ENCODE measurements at regions not wholly inside any gene's neighbourhood (a gene's known extent, or its start where the extent isn't known, plus 50 kb on each side); places are given as distances from the start of the nearest gene placed in this dataset.
"Not testable (repeated sequence)": the region's sequence is repeated elsewhere in the genome, so short reads cannot be mapped to it uniquely, and the experiment has no call there.

GRCh38 chr5:102069974-102070373, 226.1 kb downstream of the SLCO4C1 start:
- no peak for ATAC-seq
- no peak for DNase-seq (ENCODE audit: low spot score)
- intact Hi-C loops (cut with DNase I): no loop called here

- no peak for ATAC-seq
- DNase-seq (ENCODE audit: low spot score): no peak
- intact Hi-C loops (cut with DNase I): no loop called here
These were observed 227.2 kb downstream of the SLCO4C1 start for GRCh38 chr5:102068870-102069269.

GRCh38 chr5:102049517-102049916, 246.6 kb downstream of the SLCO4C1 start:
- no peak for ATAC-seq
- intact Hi-C loops (cut with DNase I): no loop called here
- DNase-seq (ENCODE audit: low spot score): no peak

- DNase-seq (ENCODE audit: low spot score): no peak
- ATAC-seq: no peak
- intact Hi-C loops (cut with DNase I): no loop called here
These were observed 247.1 kb downstream of the SLCO4C1 start for GRCh38 chr5:102048940-102049339.

GRCh38 chr5:102047073-102047472, 249.0 kb downstream of the SLCO4C1 start:
- DNase-seq (ENCODE audit: low spot score); ATAC-seq; intact Hi-C loops (cut with DNase I): not testable (repeated sequence)

GRCh38 chr5:102040326-102040725, 255.8 kb downstream of the SLCO4C1 start:
- intact Hi-C loops (cut with DNase I): no loop called here
- ATAC-seq (no peak), DNase-seq (ENCODE audit: low spot score) (no peak)

- DNase-seq (ENCODE audit: low spot score) (no peak), ATAC-seq (no peak)
- intact Hi-C loops (cut with DNase I): no loop called here
These were observed 259.2 kb downstream of the SLCO4C1 start for GRCh38 chr5:102036927-102037326.

GRCh38 chr5:102031711-102032110, 264.4 kb downstream of the SLCO4C1 start:
- ATAC-seq (no peak), DNase-seq (ENCODE audit: low spot score) (no peak)
- intact Hi-C loops (cut with DNase I): no loop called here

GRCh38 chr5:102018690-102019089, 277.4 kb downstream of the SLCO4C1 start:
- DNase-seq (ENCODE audit: low spot score) (no peak), ATAC-seq (no peak)
- intact Hi-C loops (cut with DNase I): no loop called here

GRCh38 chr5:102018279-102018678, 277.8 kb downstream of the SLCO4C1 start:
- intact Hi-C loops (cut with DNase I): no loop called here
- ATAC-seq: no peak
- no peak for DNase-seq (ENCODE audit: low spot score)

GRCh38 chr5:102014371-102014770, 281.7 kb downstream of the SLCO4C1 start:
- no peak for ATAC-seq
- intact Hi-C loops (cut with DNase I): no loop called here
- DNase-seq (ENCODE audit: low spot score): no peak

GRCh38 chr5:102010644-102011043, 285.4 kb downstream of the SLCO4C1 start:
- no peak for ATAC-seq
- DNase-seq (ENCODE audit: low spot score): no peak
- intact Hi-C loops (cut with DNase I): no loop called here

GRCh38 chr5:101997235-101997634, 298.8 kb downstream of the SLCO4C1 start:
- intact Hi-C loops (cut with DNase I): no loop called here
- DNase-seq (ENCODE audit: low spot score): no peak
- ATAC-seq: no peak

GRCh38 chr5:101995585-101995984, 300.5 kb downstream of the SLCO4C1 start:
- intact Hi-C loops (cut with DNase I): no loop called here
- no peak for DNase-seq (ENCODE audit: low spot score)
- ATAC-seq: no peak

GRCh38 chr5:101991486-101991885, 304.6 kb downstream of the SLCO4C1 start:
- intact Hi-C loops (cut with DNase I): no loop called here
- DNase-seq (ENCODE audit: low spot score) (no peak), ATAC-seq (no peak)

- DNase-seq (ENCODE audit: low spot score) (no peak), ATAC-seq (no peak)
- intact Hi-C loops (cut with DNase I): no loop called here
These were observed 306.4 kb downstream of the SLCO4C1 start for GRCh38 chr5:101989659-101990058.

GRCh38 chr5:101977729-101978345, 318.2 kb downstream of the SLCO4C1 start:
- intact Hi-C loops (cut with DNase I): no loop called here
- no peak for ATAC-seq
- DNase-seq (ENCODE audit: low spot score): no peak

- intact Hi-C loops (cut with DNase I): no loop called here
- DNase-seq (ENCODE audit: low spot score) (no peak), ATAC-seq (no peak)
These were observed 319.2 kb downstream of the SLCO4C1 start for GRCh38 chr5:101976933-101977332.

GRCh38 chr5:101969742-101970141, 326.3 kb downstream of the SLCO4C1 start:
- intact Hi-C loops (cut with DNase I): no loop called here
- ATAC-seq: no peak
- no peak for DNase-seq (ENCODE audit: low spot score)

- no peak for DNase-seq (ENCODE audit: low spot score)
- intact Hi-C loops (cut with DNase I): no loop called here
- ATAC-seq: no peak
These were observed 329.6 kb downstream of the SLCO4C1 start for GRCh38 chr5:101966476-101966875.

- intact Hi-C loops (cut with DNase I): no loop called here
- no peak for DNase-seq (ENCODE audit: low spot score)
- ATAC-seq: no peak
These were observed 340.2 kb downstream of the SLCO4C1 start for GRCh38 chr5:101955891-101956290.

GRCh38 chr5:101950019-101950418, 346.1 kb downstream of the SLCO4C1 start:
- intact Hi-C loops (cut with DNase I): no loop called here

More at GRCh38 chr5:101950019-101950418, 346.1 kb downstream of the SLCO4C1 start:
- ATAC-seq (no peak), DNase-seq (ENCODE audit: low spot score) (no peak)

All from sciatic nerve (tissue), 2 donors.